HG03378 (cell line): ENCODE measurements at regions not wholly inside any gene's neighbourhood (a gene's known extent, or its start where the extent isn't known, plus 50 kb on each side); places are given as distances from the start of the nearest gene placed in this dataset.
"Not testable (repeated sequence)": the region's sequence is repeated elsewhere in the genome, so short reads cannot be mapped to it uniquely, and the experiment has no call there.

Source experiments
- ATAC-seq: cut with Tn5 transposase; IDR thresholded peaks from one replicate; pipeline ENCODE4 v1.9.1; 2021; ENCODE audit warnings: mild to moderate bottlenecking, moderate library complexity; ENCODE audit not compliant: unreplicated experiment

DNA sequence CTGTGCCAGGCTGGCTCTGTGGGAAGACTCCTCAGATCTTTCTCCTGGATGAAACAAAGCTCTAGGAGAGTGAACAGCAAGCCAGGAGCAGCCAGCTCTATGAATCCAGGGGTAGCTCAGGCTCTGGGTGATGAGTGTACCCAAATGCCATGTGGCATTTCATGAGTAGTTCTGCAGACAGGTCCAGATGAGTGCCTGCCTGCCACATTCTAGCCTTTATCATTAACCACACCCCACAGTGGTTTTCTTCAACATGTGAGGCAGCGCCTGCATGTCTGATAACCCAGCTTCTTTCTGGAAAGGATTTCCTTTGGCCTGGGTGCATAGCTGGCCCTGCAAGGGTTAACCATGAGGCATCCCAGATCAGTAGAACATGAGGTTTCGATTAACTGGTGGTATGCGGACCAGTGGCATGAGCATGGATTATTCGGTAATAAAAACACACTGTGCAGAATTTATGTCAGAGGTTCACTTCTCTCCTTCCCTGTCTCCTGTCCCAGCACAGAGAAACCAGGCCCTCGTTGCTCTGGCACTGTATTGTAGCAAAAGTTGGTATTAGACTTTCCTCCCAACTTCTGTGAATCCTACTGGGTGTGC is 381.9 kb upstream of the ZNF462 start:
- no peak for ATAC-seq

GRCh38 chr9:106482733-106483132 is 380.2 kb upstream of the ZNF462 start:
- peak; percentile 60 for ATAC-seq

DNA sequence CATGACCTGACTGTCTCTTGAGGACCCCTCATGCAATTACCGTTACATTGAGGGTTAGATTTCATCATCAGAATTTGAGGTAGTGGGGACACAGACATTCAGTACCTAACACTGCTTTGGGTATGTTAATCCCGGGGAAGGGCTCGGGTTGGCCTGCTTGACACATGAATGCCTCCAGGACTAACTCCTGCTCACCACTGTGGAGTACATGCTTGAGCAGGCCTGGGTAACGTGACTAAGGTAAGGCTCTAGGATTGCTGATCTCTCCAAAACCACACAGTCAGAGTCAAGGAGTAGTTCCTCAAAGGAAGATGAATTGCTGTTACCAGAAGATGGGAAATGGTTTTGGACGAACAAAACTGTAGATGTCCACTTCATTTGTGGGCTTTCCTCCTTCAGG is 376.3 kb upstream of the ZNF462 start:
- ATAC-seq, result no peak

DNA sequence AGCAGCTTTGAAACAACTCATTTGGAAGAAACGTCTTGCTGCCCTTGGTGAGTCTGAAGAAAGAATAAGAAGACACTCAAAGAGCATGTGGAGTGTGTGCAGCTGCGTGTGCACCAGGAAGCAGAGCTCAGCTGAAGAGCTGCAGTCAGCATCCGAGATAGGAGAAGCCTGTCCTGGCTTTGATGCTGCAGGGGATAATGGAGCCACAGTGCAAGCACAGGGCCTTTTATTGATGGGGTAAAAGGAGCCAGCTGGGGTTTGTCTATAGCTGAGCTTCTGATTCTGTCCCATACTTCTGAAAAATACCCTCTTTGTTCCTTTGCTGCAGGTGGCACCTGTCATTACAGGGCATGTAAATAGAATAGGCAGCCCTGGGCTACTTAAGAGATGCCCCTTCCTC is 375.7 kb upstream of the ZNF462 start:
- ATAC-seq, result no peak

DNA sequence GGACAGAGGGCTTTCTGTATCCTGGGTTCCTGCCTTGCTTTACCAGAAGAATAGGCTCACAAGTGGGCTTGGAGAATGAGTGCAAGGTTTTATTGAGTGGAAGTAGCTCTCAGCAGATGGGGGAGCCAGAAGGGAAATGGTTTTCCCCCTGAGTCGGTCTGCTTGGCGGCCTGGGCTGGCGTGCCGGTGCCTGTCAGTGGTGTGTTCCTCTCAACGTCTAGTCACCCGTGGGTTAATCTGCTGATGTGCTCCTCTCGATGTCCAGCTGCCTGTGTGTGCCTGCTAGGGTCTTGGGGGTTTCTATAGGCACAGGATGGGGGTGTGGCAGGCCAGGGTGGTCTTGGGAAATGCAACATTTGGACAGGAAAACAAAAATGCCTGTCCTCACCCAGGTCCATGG is 370.8 kb upstream of the ZNF462 start:
- ATAC-seq, result not testable (repeated sequence)

- no peak for ATAC-seq
Observed at GRCh38 chr9:106500171-106500570, 362.8 kb upstream of the ZNF462 start.

- not testable (repeated sequence) for ATAC-seq
Observed at GRCh38 chr9:106501210-106501609, 361.8 kb upstream of the ZNF462 start.

DNA sequence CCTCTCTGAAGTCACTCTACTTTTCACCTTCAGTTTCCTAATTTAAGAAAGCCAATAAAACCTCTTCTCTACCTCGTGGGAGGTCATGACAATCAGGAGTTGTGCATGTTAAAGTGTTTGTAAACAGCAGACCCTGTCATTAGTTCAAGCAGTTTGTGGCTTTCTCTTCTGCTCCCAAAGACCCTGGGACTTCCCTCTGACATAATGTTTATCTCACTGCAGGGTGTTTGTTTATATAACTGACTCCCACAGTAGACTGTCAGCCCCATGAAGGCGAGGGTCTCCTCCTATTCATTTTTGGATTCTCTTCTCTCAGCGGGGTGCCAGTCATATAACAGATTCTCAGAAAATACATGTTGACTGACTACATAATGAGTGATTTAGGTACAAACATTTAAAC is 360.0 kb upstream of the ZNF462 start:
- no peak for ATAC-seq

DNA sequence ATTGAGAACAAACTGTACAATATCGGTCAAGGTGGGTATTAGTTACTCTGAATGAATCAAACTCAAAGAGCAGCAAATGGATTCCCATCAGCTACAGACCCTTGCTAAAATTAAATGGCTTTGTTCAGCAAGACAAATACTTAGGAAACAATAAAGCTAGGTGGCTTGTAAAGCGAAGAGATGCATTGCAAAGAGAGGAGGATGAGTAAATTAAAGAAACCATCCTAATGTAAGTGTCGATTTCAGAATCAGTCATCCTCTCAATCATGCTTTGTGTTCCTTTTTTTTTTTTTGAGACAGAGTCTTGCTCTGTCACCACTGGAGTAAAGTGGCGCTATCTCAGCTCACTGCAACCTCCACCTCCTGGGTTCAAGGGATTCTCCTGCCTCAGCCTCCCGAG is 359.2 kb upstream of the ZNF462 start:
- no peak for ATAC-seq

- ATAC-seq, result no peak
Observed at GRCh38 chr9:106526716-106527204, 336.2 kb upstream of the ZNF462 start.

- ATAC-seq, result no peak
Observed at GRCh38 chr9:106528158-106528557, 334.8 kb upstream of the ZNF462 start.

DNA sequence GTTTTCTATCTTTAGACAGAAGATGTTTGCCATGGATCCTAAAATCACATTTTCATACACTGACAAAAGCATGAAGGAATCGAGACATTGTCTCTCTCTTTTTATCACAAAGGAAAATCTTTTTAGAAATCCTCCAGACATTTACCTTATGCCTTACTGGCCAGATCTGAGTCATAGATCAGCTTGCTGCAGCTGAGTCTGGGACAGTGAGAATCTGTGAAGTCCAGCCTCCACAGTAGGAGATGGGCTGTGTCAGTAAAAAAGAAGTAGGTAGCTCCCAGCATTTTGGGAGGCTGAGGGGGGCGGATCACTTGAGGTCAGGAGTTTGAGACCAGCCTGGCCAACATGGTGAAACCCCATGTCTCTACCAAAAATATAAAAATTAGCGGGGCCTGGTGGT is 333.4 kb upstream of the ZNF462 start:
- ATAC-seq, result no peak

GRCh38 chr9:106531491-106531890 is 331.5 kb upstream of the ZNF462 start:
- ATAC-seq, result no peak

- no peak for ATAC-seq
Observed at GRCh38 chr9:106532306-106533015, 330.5 kb upstream of the ZNF462 start.

- no peak for ATAC-seq
Observed at GRCh38 chr9:106534800-106535199, 328.2 kb upstream of the ZNF462 start.

GRCh38 chr9:106535439-106535838 is 327.5 kb upstream of the ZNF462 start:
- no peak for ATAC-seq

DNA sequence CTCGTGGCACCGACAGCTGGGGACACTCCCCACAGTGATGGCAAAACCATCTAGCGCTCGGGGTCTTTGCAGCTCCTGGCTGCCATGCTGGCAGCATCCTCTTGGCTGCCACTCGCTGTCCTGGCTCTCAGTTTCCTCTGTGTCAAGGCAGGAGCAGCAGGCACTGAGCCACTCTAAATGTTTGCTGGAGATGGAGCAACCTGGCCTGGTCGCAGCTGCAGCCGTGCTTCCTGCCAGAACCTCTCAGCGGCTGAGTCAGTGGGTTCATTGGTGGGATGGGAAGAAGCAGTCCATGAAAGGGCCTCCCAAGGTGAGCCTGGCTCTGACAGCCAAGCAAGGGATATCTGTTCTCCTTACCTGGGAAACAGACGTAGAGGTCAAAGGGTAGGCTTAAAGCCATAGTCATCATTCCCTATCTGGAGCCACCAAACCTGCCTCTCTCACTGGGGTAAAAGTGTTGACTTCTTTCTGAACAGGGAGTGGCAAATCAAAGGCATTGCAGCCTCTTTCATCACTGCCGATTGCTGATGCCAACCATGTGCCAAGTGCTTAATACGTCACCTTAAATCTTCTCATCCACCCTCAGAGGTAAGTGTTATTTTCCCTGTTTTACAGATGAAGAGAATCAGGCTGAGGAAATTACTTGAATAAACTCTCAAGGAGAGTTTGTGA is 304.8 kb upstream of the ZNF462 start:
- ATAC-seq, result no peak

DNA sequence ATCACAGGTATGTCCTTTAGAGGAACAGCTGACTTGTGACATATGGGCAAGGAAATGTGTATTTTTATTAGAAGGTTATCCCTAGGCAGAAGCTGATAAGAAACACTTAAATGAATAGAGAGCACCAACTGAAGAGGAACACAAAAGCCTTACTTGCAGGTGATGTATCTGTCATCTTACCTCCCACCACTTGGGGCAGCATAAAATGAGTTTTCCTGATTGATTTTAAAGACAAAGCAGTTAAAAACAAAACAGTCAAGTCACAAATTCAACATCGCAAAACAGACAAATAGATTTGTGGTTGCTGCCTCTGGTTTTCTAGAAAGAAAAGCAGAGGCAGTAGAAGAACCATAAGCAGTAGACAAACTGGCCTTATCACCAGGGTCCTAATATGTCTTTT is 302.4 kb upstream of the ZNF462 start:
- no peak for ATAC-seq

DNA sequence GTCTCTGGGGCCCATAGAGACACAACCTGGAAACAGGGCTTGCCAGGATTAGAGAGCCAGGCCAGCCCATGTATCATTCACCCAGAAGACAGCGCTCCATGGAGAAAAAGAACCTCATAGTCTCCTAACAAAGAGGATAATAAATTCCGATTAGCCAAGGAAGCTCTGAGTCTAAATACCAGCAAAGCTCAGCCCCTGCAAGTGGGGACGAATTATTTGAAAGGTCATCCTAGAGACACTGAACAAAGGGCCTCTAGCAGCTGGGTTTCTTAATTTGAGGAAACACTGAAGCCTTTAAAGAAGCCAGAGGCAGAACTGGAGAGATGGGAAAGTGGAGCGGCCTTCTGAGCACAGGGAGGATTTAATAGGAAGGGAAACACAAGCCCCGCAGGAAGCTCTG is 287.1 kb upstream of the ZNF462 start:
- no peak for ATAC-seq

DNA sequence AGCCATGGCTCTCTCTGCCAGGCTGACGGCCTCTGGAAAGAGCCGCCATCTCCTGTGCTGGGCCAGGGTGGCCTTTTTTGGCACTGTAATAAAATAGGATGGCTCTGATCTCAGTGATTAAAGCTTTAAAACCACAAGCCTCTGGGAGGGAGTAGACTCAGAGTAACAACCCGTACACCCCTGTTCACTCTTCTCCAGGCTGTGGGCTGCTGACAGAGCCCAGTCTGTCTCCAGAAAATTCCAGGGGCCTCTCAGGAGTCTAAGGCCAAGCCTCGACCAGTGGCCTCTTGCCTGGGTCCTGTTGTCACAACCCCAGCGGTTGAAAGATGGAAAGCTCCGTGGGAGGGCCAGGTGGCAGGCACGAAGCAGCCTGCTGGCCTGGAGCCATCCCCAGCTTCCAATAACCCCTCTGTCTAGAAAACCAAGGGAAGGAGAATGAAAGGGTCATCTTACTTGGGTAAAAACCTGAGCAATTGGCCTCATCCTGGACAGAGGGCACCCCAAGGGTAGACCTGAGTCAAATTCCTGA is 286.7 kb upstream of the ZNF462 start:
- no peak for ATAC-seq

GRCh38 chr9:106577121-106577520 is 285.8 kb upstream of the ZNF462 start:
- ATAC-seq, result no peak

GRCh38 chr9:106580546-106580945 is 282.4 kb upstream of the ZNF462 start:
- ATAC-seq, result no peak
